ENCODE measurements at regions not wholly inside any gene's neighbourhood (a gene's known extent, or its start where the extent isn't known, plus 50 kb on each side); places are given as distances from the start of the nearest gene placed in this dataset.

GRCh38 chr9:78396087-78396486 is 99.2 kb downstream of the PSAT1 start:
- POLR2A ChIA-PET (ENCODE audit: partially characterized antibody) = interaction anchor here (0.6 to 1.2 kb wide), 3 partner anchors 10 to 271 kb away, joined by 3 read pairs; no protein-coding TSS in a partner anchor
- 83% methylated on average over 2 of the region's 2 CpGs; no CpG with 5 or more reads in 1 of the 2 experiments for WGBS, 2 experiments (ENCODE audit: extremely low coverage in 1 of 2, insufficient coverage in 1 of 2, insufficient read length in 1 of 2, insufficient replicate concordance in 2 of 2, low coverage in 1 of 2, low lambda C conversion rate in 2 of 2, missing lambda C conversion rate in 1 of 2)
- no peaks in the 10 kb centered on the region for H3K79me1 ChIP-seq (ENCODE audit: low read depth, low read length)

More at GRCh38 chr9:78396087-78396486, 99.2 kb downstream of the PSAT1 start:
- H2BK12ac ChIP-seq (ENCODE audit: low read depth, low read length) = no peak overlapping the region
- no peaks in the 10 kb centered on the region; a peak in 1 of 7 replicates for H3K27me3 ChIP-seq (replicated peaks in 1 of 4; ENCODE audit: control insufficient read depth in 3 of 4, extremely low read depth in 1 of 4, insufficient read depth in 3 of 4, low read length in 3 of 4)
- CTCF ChIA-PET (ENCODE audit: partially characterized antibody) = interaction anchor here (0.8 to 0.9 kb wide), 2 partner anchors 13 to 27 kb away, joined by 3 read pairs; no protein-coding TSS in a partner anchor
- DNase-seq (ENCODE audit: low read depth in 1 of 2, low spot score in 2 of 2) = no peak
- H3K4me3 ChIP-seq (ENCODE audit: extremely low read depth in 1 of 4, insufficient read depth in 2 of 4, low read depth in 3 of 4, low read length in 4 of 4) = no peak overlapping the region
- no peak overlapping the region for H3K27ac ChIP-seq (ENCODE audit: low read depth, low read length)
- H2AFZ ChIP-seq (ENCODE audit: low read length) = no peak overlapping the region
- H2BK120ac ChIP-seq (replicated peaks; ENCODE audit: low read depth, low read length) = no peak overlapping the region
- H2AK5ac ChIP-seq (ENCODE audit: low read depth, low read length) = 0 out of 2 replicates have a peak overlapping the region, but pooled peaks have one; percentile 3
- no peak overlapping the region for H4K5ac ChIP-seq (ENCODE audit: insufficient read length, low read depth, low read length)
- no peaks in the 10 kb centered on the region for H4K20me1 ChIP-seq (replicated peaks in 1 of 2; ENCODE audit: control insufficient read depth in 1 of 2, insufficient read depth in 2 of 2, low read length in 2 of 2)
- no peak overlapping the region; the same call in 1 of the 2 replicates for H3K18ac ChIP-seq (ENCODE audit: extremely low read depth, low read length)
- H4K91ac ChIP-seq (replicated peaks; ENCODE audit: insufficient read length, low read length) = peak overlapping the region; percentile 16
- H2BK5ac ChIP-seq (ENCODE audit: low read depth, low read length) = no peak overlapping the region; the same call in 1 of the 2 replicates
- no peaks in the 10 kb centered on the region for H3K79me2 ChIP-seq (ENCODE audit: control insufficient read depth in 1 of 2, insufficient read depth in 2 of 2, low read length in 2 of 2)
- no peak overlapping the region for H4K8ac ChIP-seq (ENCODE audit: extremely low read depth, insufficient read depth, low read length)
- FAIRE-seq = no peak
- no peak overlapping the region for H2BK15ac ChIP-seq (ENCODE audit: low read length)
- no peak overlapping the region for H3K4ac ChIP-seq (replicated peaks; ENCODE audit: insufficient read length, low read depth, low read length)
- H3K9ac ChIP-seq (replicated peaks in 1 of 4; ENCODE audit: extremely low read depth in 1 of 4, low read depth in 3 of 4, low read length in 3 of 4) = no peak overlapping the region
- no peaks in the 10 kb centered on the region for H3K23me2 ChIP-seq (ENCODE audit: low read depth, low read length)
- H3K4me1 ChIP-seq (replicated peaks in 1 of 4; ENCODE audit: control insufficient read depth in 3 of 4, insufficient read depth in 4 of 4, low read length in 3 of 4) = peaks cover 5 to 29% (median 20%) of the 10 kb centered on the region in 4 experiments; a peak in 5 of 7 replicates
- peaks cover 0 to 14% (median 5%) of the 10 kb centered on the region in 4 experiments; a peak in 3 of 8 replicates for H3K36me3 ChIP-seq (ENCODE audit: control insufficient read depth in 2 of 4, insufficient read depth in 4 of 4, low read length in 3 of 4)
- H3K23ac ChIP-seq (ENCODE audit: insufficient read length) = no peak overlapping the region
- H3K14ac ChIP-seq (ENCODE audit: insufficient read length) = no peak overlapping the region
- peaks cover 14 to 16% of the 10 kb centered on the region in 2 experiments for H3K9me3 ChIP-seq (ENCODE audit: insufficient read depth in 2 of 2, low read depth in 1 of 2, low read length in 1 of 2)
- TF ChIP-seq CBX5 (IDR thresholded peaks at IDR 0.05; ENCODE audit: low read depth, low read length) = no peak
- TF ChIP-seq CREB1 (IDR thresholded peaks at IDR 0.05) = no peak
- no peak for TF ChIP-seq YY1 (IDR thresholded peaks at IDR 0.05; ENCODE audit: low read depth, low read length)
- TF ChIP-seq SP4 (IDR thresholded peaks at IDR 0.05; ENCODE audit: low read length) = no peak
- no peak for TF ChIP-seq SP1 (IDR thresholded peaks at IDR 0.05; ENCODE audit: low read depth, low read length)
- no peak for TF ChIP-seq SIRT6 (IDR thresholded peaks at IDR 0.05; ENCODE audit: low read length)
- TF ChIP-seq EGR1 (IDR thresholded peaks at IDR 0.05; ENCODE audit: borderline replicate concordance, low read depth, low read length) = no peak
- no peak for TF ChIP-seq RNF2 (IDR thresholded peaks at IDR 0.05; ENCODE audit: borderline replicate concordance, low read depth, low read length, missing control alignments, poor library complexity, severe bottlenecking)
- TF ChIP-seq SIX5 (IDR thresholded peaks at IDR 0.05; ENCODE audit: low read depth, low read length) = no peak
- TF ChIP-seq RBBP5 (IDR thresholded peaks at IDR 0.05; ENCODE audit: borderline replicate concordance, low read depth, low read length) = no peak
- H3K4me2 ChIP-seq (ENCODE audit: insufficient read depth in 1 of 2, low read depth in 2 of 2, low read length in 2 of 2) = no peak overlapping the region
- no peak overlapping the region for H2BK20ac ChIP-seq (ENCODE audit: low read length)
- H3K56ac ChIP-seq (replicated peaks; ENCODE audit: insufficient read length, low read depth, low read length) = no peak overlapping the region
